ENCODE measurements at regions not wholly inside any gene's neighbourhood (a gene's known extent, or its start where the extent isn't known, plus 50 kb on each side); places are given as distances from the start of the nearest gene placed in this dataset.
A peak's percentile ranks its signal among the peaks of the same experiment; 100 is the strongest.

- H3K36me3 ChIP-seq = no peaks in the 10 kb centered on the region
- ATAC-seq (no peak), DNase-seq (no peak)
- TF ChIP-seq CTCF (IDR thresholded peaks at IDR 0.05) (no peak), POLR2A (IDR thresholded peaks at IDR 0.05) (no peak)
- no peaks in the 10 kb centered on the region for H3K4me1 ChIP-seq
- 85 to 91% (median 88%) methylated on average over 12 of the region's 12 CpGs for WGBS, 4 donors
- peaks cover 0 to 8% (median 0%) of the 10 kb centered on the region in 9 donors for H3K27me3 ChIP-seq
- intact Hi-C loops (cut with DNase I) = no loop called here
- no peak overlapping the region for H3K27ac ChIP-seq
- H3K9me3 ChIP-seq = no peaks in the 10 kb centered on the region
- H3K4me3 ChIP-seq = no peak overlapping the region
These were observed 126.2 kb upstream of the LMO4 start for GRCh38 chr1:87202451-87202850.

GRCh38 chr1:87202922-87203655, 125.6 kb upstream of the LMO4 start:
- ATAC-seq (no peak), DNase-seq (no peak)
- no peak overlapping the region for H3K27ac ChIP-seq
- peaks cover 0 to 8% (median 0%) of the 10 kb centered on the region in 9 donors for H3K27me3 ChIP-seq
- no peaks in the 10 kb centered on the region for H3K4me1 ChIP-seq
- TF ChIP-seq POLR2A (IDR thresholded peaks at IDR 0.05) = no peak
- TF ChIP-seq CTCF (IDR thresholded peaks at IDR 0.05) = no peak
- 77 to 81% (median 79%) methylated on average over 16 of the region's 16 CpGs for WGBS, 4 donors
- no peaks in the 10 kb centered on the region for H3K9me3 ChIP-seq
- H3K36me3 ChIP-seq = no peaks in the 10 kb centered on the region
- H3K4me3 ChIP-seq = peak overlapping the region in 2 of 12 donors; percentile 12 to 21
- intact Hi-C loops (cut with DNase I) = no loop called here

- 62 to 73% (median 72%) methylated on average over 5 of the region's 5 CpGs for whole genome bisulfite sequencing, 4 donors
- Histone ChIP-seq H3K4me3 (no peak overlapping the region), H3K36me3 (no peaks in the 10 kb centered on the region), H3K27me3 (peaks cover 0 to 8% (median 0%) of the 10 kb centered on the region in 9 donors), H3K27ac (no peak overlapping the region), H3K4me1 (no peaks in the 10 kb centered on the region), H3K9me3 (no peaks in the 10 kb centered on the region)
- peak in 2 of 4 donors; percentile 41 to 72 for ATAC-seq
- TF ChIP-seq POLR2A (IDR thresholded peaks at IDR 0.05) = no peak
- TF ChIP-seq CTCF (IDR thresholded peaks at IDR 0.05) = no peak
- intact Hi-C loops (cut with DNase I) = no loop called here
- no peak for DNase-seq
These were observed 124.8 kb upstream of the LMO4 start for GRCh38 chr1:87203904-87204303.

GRCh38 chr1:87204441-87204840, 124.2 kb upstream of the LMO4 start:
- H3K27me3 ChIP-seq = peaks cover 0 to 5% (median 0%) of the 10 kb centered on the region in 9 donors
- 86 to 91% (median 88%) methylated on average over 3 of the region's 3 CpGs for WGBS, 4 donors
- TF ChIP-seq CTCF (IDR thresholded peaks at IDR 0.05) = no peak
- TF ChIP-seq POLR2A (IDR thresholded peaks at IDR 0.05) = no peak
- DNase-seq (no peak), ATAC-seq (no peak)
- intact Hi-C loops (cut with DNase I) = no loop called here
- H3K9me3 ChIP-seq = no peaks in the 10 kb centered on the region
- H3K4me1 ChIP-seq = no peaks in the 10 kb centered on the region
- H3K36me3 ChIP-seq = no peaks in the 10 kb centered on the region
- H3K27ac ChIP-seq = no peak overlapping the region
- no peak overlapping the region for H3K4me3 ChIP-seq
